Lower leg skin (tissue), 4 donors: ENCODE measurements at regions not wholly inside any gene's neighbourhood (a gene's known extent, or its start where the extent isn't known, plus 50 kb on each side); places are given as distances from the start of the nearest gene placed in this dataset.

Experiments
- DNase-seq, 2 donors: peaks; one replicate each; pipeline ENCODE4 v3.0.0-alpha.2; 2019; ENCODE audit warnings: low spot score in 2 of 2
- H3K4me3 ChIP-seq: fragments of 200-600 bp; sonication (generic); 2 replicates; pipeline ENCODE4 v1.5.1; 2017; ENCODE audit warnings: mild to moderate bottlenecking, low read depth; ENCODE audit not compliant: poor library complexity, severe bottlenecking
- CTCF ChIP-seq, 3 donors: fragments of 450-650 bp; IDR thresholded peaks; one replicate each; pipeline ENCODE4 v1.5.1; 2016; ENCODE audit warnings: antibody characterized with exemption in 3 of 3, mild to moderate bottlenecking in 3 of 3, moderate library complexity in 2 of 3
- POLR2A ChIP-seq, 2 donors: fragments of 450-650 bp; IDR thresholded peaks; one replicate each; pipeline ENCODE4 v1.6.1; 2016 to 2017; ENCODE audit warnings: antibody characterized with exemption in 2 of 2, mild to moderate bottlenecking in 1 of 2, moderate library complexity in 1 of 2
- WGBS, 2 donors: methylation state at CpG; one replicate each; pipeline ENCODE4 v1.1.5; 2018; 5-methylcytosine and 5-hydroxymethylcytosine counted together
- intact Hi-C: fragments of 100-400 bp; cut with DNase I; formaldehyde crosslinking; loops from one replicate; pipeline ENCODE4 v1.15.0; 2023; ENCODE audit warnings: low total_unique reads

GRCh38 chr2:16228471-16228870 is 288.1 kb downstream of the MYCN start:
- intact Hi-C loops, result no loop called here
- DNase-seq, result no peak
- 83 to 85% methylated on average over 7 of the region's 7 CpGs for WGBS, 2 donors
- no peak overlapping the region for H3K4me3 ChIP-seq
- TF ChIP-seq POLR2A (IDR thresholded peaks at IDR 0.05), result no peak
- TF ChIP-seq CTCF (IDR thresholded peaks at IDR 0.05), result no peak

- no peak overlapping the region for H3K4me3 ChIP-seq
- 51 to 62% methylated on average over 17 of the region's 17 CpGs for WGBS, 2 donors
- TF ChIP-seq CTCF (IDR thresholded peaks at IDR 0.05) (no peak), POLR2A (IDR thresholded peaks at IDR 0.05) (no peak)
- no peak for DNase-seq
- intact Hi-C loops, result no loop called here
Observed at GRCh38 chr2:16227811-16228462, 287.6 kb downstream of the MYCN start.

- no peak for TF ChIP-seq CTCF (IDR thresholded peaks at IDR 0.05)
- no peak for TF ChIP-seq POLR2A (IDR thresholded peaks at IDR 0.05)
- H3K4me3 ChIP-seq, result no peak overlapping the region
- intact Hi-C loops, result no loop called here
- no peak for DNase-seq
- WGBS, 2 donors, result 31 to 51% methylated on average over 21 of the region's 21 CpGs
Observed at GRCh38 chr2:16226943-16227664, 286.8 kb downstream of the MYCN start.

GRCh38 chr2:16226381-16226780 is 286.0 kb downstream of the MYCN start:
- no peak for DNase-seq
- H3K4me3 ChIP-seq, result no peak overlapping the region
- TF ChIP-seq POLR2A (IDR thresholded peaks at IDR 0.05), result no peak
- TF ChIP-seq CTCF (IDR thresholded peaks at IDR 0.05), result no peak
- intact Hi-C loops, result no loop called here
- WGBS, 2 donors, result 79 to 81% methylated on average over 3 of the region's 3 CpGs

GRCh38 chr2:16225545-16225944 is 285.2 kb downstream of the MYCN start:
- no peak for DNase-seq
- no peak overlapping the region for H3K4me3 ChIP-seq
- 89 to 93% methylated on average over 4 of the region's 4 CpGs for WGBS, 2 donors
- TF ChIP-seq CTCF (IDR thresholded peaks at IDR 0.05) (no peak), POLR2A (IDR thresholded peaks at IDR 0.05) (no peak)
- intact Hi-C loops, result no loop called here
